HCT116 (cell line): ENCODE measurements at regions not wholly inside any gene's neighbourhood (a gene's known extent, or its start where the extent isn't known, plus 50 kb on each side); places are given as distances from the start of the nearest gene placed in this dataset.

Experiments used
- ATAC-seq: fragments of 200-7000 bp; cut with Tn5 transposase; 2 replicates; pipeline ENCODE4 v1.9.1; 2020; ENCODE audit warnings: mild to moderate bottlenecking, moderate library complexity
- BruUV-seq: library from RNA; stranded (reverse); fragments of 400-500 nt; replicated peaks from 2 replicates; lab custom pipeline; 2021; lab: Mats Ljungman, UMichigan
- CTCF ChIA-PET: fragments of 300-600 bp; sonication (Branson Sonifier 250); formaldehyde crosslinking; loops from one replicate; lab custom pipeline; 2021; ENCODE audit warnings: antibody characterized with exemption; lab: Charles Lee
- POLR2A ChIA-PET: fragments of 300-600, 350-600 bp; sonication (Branson Sonifier 250); formaldehyde crosslinking; loops from one replicate; lab custom pipeline; 2021; ENCODE audit warnings: antibody characterized with exemption; lab: Charles Lee
- RAD21 ChIA-PET, 2 experiments: fragments of 300-600 bp; sonication (Branson Sonifier 250); formaldehyde crosslinking; loops; one replicate each; lab custom pipeline; 2023; ENCODE audit warnings: low total read pairs in 2 of 2; ENCODE audit not compliant: uncharacterized antibody in 2 of 2, unreplicated experiment in 2 of 2, low non-redundant PET in 1 of 2; lab: Charles Lee
- DNase-seq: peaks from one replicate; pipeline ENCODE4 v3.0.0-alpha.2; 2010; ENCODE audit warnings: low read depth, low spot score
- H2AFZ ChIP-seq: fragments of 200-600 bp; shearing (Covaris generic), sonication (generic); 2 replicates; pipeline ENCODE4 v1.6.1; 2017; ENCODE audit warnings: low read depth, mixed run types, mixed read lengths, antibody characterized with exemption, low read length; ENCODE audit not compliant: poor library complexity, severe bottlenecking
- H3K27ac ChIP-seq: 2 replicates; pipeline ENCODE4 v1.5.1; 2012; ENCODE audit warnings: low read depth, low read length
- H3K27me3 ChIP-seq: fragments of 200-600 bp; sonication (generic); 2 replicates; pipeline ENCODE4 v1.6.1; 2016; ENCODE audit warnings: mixed run types, low read length, mixed read lengths; ENCODE audit not compliant: insufficient read depth
- H3K36me3 ChIP-seq, 2 experiments: fragments of 200-500 bp in 1 of 2; fragments of 200-600 bp in 1 of 2; sonication (Bioruptor generic) in 1 of 2; sonication (generic) in 1 of 2; 2 replicates each; pipeline versions ENCODE4 v1.5.1 to v1.6.1; 2014 to 2016; ENCODE audit warnings: low read length in 2 of 2, inconsistent platforms in 1 of 2, mixed read lengths in 1 of 2, mixed run types in 1 of 2; ENCODE audit not compliant: insufficient read depth in 2 of 2, control insufficient read depth in 1 of 2
- H3K4me1 ChIP-seq, 2 experiments: fragments of 200-600 bp in 1 of 2; sonication (generic) in 1 of 2; 2 replicates each; pipeline versions ENCODE4 v1.5.1 to v1.6.1; 2012 to 2017; ENCODE audit warnings: low read length in 2 of 2, inconsistent platforms in 1 of 2, mild to moderate bottlenecking in 1 of 2, mixed read lengths in 1 of 2, mixed run types in 1 of 2, moderate library complexity in 1 of 2; ENCODE audit not compliant: insufficient read depth in 2 of 2, control insufficient read depth in 1 of 2
- H3K4me2 ChIP-seq: fragments of 200-600 bp; sonication (generic); 2 replicates; pipeline ENCODE4 v1.6.1; 2017; ENCODE audit warnings: mixed run types, low read length, mixed read lengths
- H3K4me3 ChIP-seq, 2 experiments: fragments of 200-600 bp in 1 of 2; sonication (generic) in 1 of 2; replicated peaks in 1 of 2; 2 replicates each; pipeline ENCODE4 v1.5.1; 2011 to 2016; ENCODE audit warnings: low read length in 2 of 2, control low read depth in 1 of 2, low read depth in 1 of 2, mild to moderate bottlenecking in 1 of 2, mixed read lengths in 1 of 2, mixed run types in 1 of 2
- H3K79me2 ChIP-seq: fragments of 200-600 bp; sonication (generic); 2 replicates; pipeline ENCODE4 v1.6.1; 2017; ENCODE audit warnings: mild to moderate bottlenecking, mixed run types, low read length, moderate library complexity, mixed read lengths; ENCODE audit not compliant: insufficient read depth
- H3K9ac ChIP-seq: fragments of 200-600 bp; sonication (generic); 2 replicates; pipeline ENCODE4 v1.6.1; 2016; ENCODE audit warnings: low read length, mixed read lengths
- H3K9me2 ChIP-seq: fragments of 200-600 bp; sonication (generic), shearing (Covaris generic); 2 replicates; pipeline ENCODE4 v1.6.1; 2017; ENCODE audit warnings: mixed run types, mild to moderate bottlenecking, moderate library complexity; ENCODE audit not compliant: insufficient read depth
- H3K9me3 ChIP-seq, 2 experiments: fragments of 200-500 bp in 1 of 2; fragments of 200-600 bp in 1 of 2; sonication (Bioruptor generic) in 1 of 2; sonication (generic) in 1 of 2; 2 replicates each; pipeline ENCODE4 v1.6.1; 2014 to 2017; ENCODE audit warnings: low read length in 2 of 2, mixed read lengths in 2 of 2, inconsistent platforms in 1 of 2, low read depth in 1 of 2, mild to moderate bottlenecking in 1 of 2, mixed run types in 1 of 2, moderate library complexity in 1 of 2; ENCODE audit not compliant: control insufficient read depth in 1 of 2, insufficient read depth in 1 of 2
- H4K20me1 ChIP-seq: fragments of 200-600 bp; sonication (generic), shearing (Covaris generic); 2 replicates; pipeline ENCODE4 v1.6.1; 2017; ENCODE audit warnings: mixed run types, mild to moderate bottlenecking, moderate library complexity; ENCODE audit not compliant: insufficient read depth
- CBX3 ChIP-seq: IDR thresholded peaks from 2 replicates; pipeline ENCODE4 v1.6.1; 2012; ENCODE audit warnings: low read depth
- EGR1 ChIP-seq: IDR thresholded peaks from 2 replicates; pipeline ENCODE4 v1.6.1; 2012; ENCODE audit warnings: low read depth
- ELF1 ChIP-seq: IDR thresholded peaks from 2 replicates; pipeline ENCODE4 v1.6.1; 2012; ENCODE audit warnings: low read depth, borderline replicate concordance
- EZH2 ChIP-seq: fragments of 200-600 bp; sonication (generic); IDR thresholded peaks from 2 replicates; pipeline ENCODE4 v1.6.1; 2017; ENCODE audit warnings: antibody characterized with exemption, mixed run types
- EZH2phosphoT487 ChIP-seq: fragments of 200-600 bp; IDR thresholded peaks from 2 replicates; pipeline ENCODE4 v1.6.1; 2018; ENCODE audit warnings: antibody characterized with exemption, borderline replicate concordance
- FOSL1 ChIP-seq: IDR thresholded peaks from 2 replicates; pipeline ENCODE4 v1.6.1; 2012; ENCODE audit warnings: low read depth
- JUND ChIP-seq: IDR thresholded peaks from 2 replicates; pipeline ENCODE4 v1.6.1; 2012
- POLR2A ChIP-seq: IDR thresholded peaks from 2 replicates; pipeline ENCODE4 v1.7.0; 2011; ENCODE audit warnings: borderline replicate concordance; ENCODE audit not compliant: insufficient read depth, insufficient read length; ENCODE audit errors: extremely low read depth
- POLR2AphosphoS5 ChIP-seq: IDR thresholded peaks from 2 replicates; pipeline ENCODE4 v1.6.1; 2011; ENCODE audit warnings: mild to moderate bottlenecking, low read depth, low read length, moderate library complexity
- RAD21 ChIP-seq: IDR thresholded peaks from 2 replicates; pipeline ENCODE4 v1.6.1; 2012; ENCODE audit warnings: low read depth, mild to moderate bottlenecking
- SIN3A ChIP-seq: IDR thresholded peaks from 2 replicates; pipeline ENCODE4 v1.6.1; 2012; ENCODE audit warnings: low read depth
- SP1 ChIP-seq: IDR thresholded peaks from 2 replicates; pipeline ENCODE4 v1.6.1; 2012; ENCODE audit warnings: low read depth
- SRF ChIP-seq: IDR thresholded peaks from 2 replicates; pipeline ENCODE4 v1.6.1; 2012; ENCODE audit warnings: low read depth
- YY1 ChIP-seq: IDR thresholded peaks from 2 replicates; pipeline ENCODE4 v1.6.1; 2011; ENCODE audit warnings: low read length, low read depth, moderate library complexity, mild to moderate bottlenecking; ENCODE audit not compliant: insufficient replicate concordance; ENCODE audit errors: extremely low read depth
- ZNF274 ChIP-seq: fragments of 200-500 bp; sonication (Bioruptor generic); IDR thresholded peaks from 2 replicates; pipeline ENCODE4 v1.6.1; 2014; ENCODE audit warnings: mild to moderate bottlenecking, low read depth, low read length, inconsistent platforms
- intact Hi-C: fragments of 100-400 bp; cut with micrococcal nuclease; formaldehyde crosslinking; loops from 2 replicates; pipeline ENCODE4 v1.10.0; 2022
- TF ChIP-seq, protein P1 (sequence below): IDR thresholded peaks from 2 replicates; pipeline ENCODE4 v1.6.1; 2011; ENCODE audit warnings: mild to moderate bottlenecking, low read length, moderate library complexity; ENCODE audit not compliant: insufficient replicate concordance; ENCODE audit errors: extremely low read depth
- TF ChIP-seq, protein P2 (sequence below), 3 experiments: fragments of 200-600 bp in 1 of 3; sonication (generic) in 1 of 3; IDR thresholded peaks in 2 of 3; conservative IDR thresholded peaks in 1 of 3; 2 replicates each; pipeline ENCODE4 v1.5.1; 2012 to 2017; ENCODE audit warnings: low read depth in 2 of 3, low read length in 2 of 3, antibody characterized with exemption in 1 of 3, borderline replicate concordance in 1 of 3, control low read depth in 1 of 3, mild to moderate bottlenecking in 1 of 3, mixed read lengths in 1 of 3, mixed run types in 1 of 3, moderate library complexity in 1 of 3; ENCODE audit not compliant: insufficient read depth in 1 of 3
- TF ChIP-seq, protein P3 (sequence below): IDR thresholded peaks from 2 replicates; pipeline ENCODE4 v1.6.1; 2012; ENCODE audit warnings: low read depth
- TF ChIP-seq, protein P4 (sequence below): IDR thresholded peaks from 2 replicates; pipeline ENCODE4 v1.6.1; 2012

DNA sequence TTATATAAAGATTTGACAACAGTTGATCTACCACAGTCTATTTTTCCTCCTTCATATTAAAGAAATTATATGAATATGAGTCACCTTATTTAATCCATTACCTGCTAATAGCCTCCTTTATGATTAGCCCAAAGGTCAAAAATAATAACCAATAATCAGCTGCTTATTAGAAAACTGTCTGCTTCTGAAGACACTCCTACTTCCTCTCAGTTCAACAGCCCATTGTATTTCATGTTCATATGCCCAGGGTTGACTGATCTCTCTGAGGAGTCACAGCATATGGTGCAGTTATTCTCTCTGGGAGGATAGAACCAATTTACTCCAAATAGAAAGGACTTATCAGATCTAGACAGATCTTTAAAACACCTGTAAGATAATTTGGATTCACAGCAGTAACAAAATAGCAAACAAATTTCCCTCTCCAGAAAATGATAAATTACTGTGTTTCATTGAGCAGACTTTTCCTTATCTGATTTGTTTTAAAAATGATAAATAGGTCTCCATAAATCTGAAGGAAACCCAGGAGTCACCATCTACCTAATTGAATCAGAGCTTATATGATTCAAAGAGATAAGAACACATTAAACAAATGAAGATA, 180.4 kb upstream of the ITGA1 start:
- no peaks in the 10 kb centered on the region for H3K9me3 ChIP-seq
- no peaks in the 10 kb centered on the region for H3K27me3 ChIP-seq
- no peak overlapping the region for H3K9ac ChIP-seq
- CTCF ChIA-PET, result no interaction called here
- no peaks in the 10 kb centered on the region for H4K20me1 ChIP-seq
- H3K4me1 ChIP-seq, result no peaks in the 10 kb centered on the region
- intact Hi-C loops, result no loop called here
- no peak overlapping the region for H3K4me3 ChIP-seq
- RAD21 ChIA-PET, result no interaction called here
- no peaks in the 10 kb centered on the region for H3K79me2 ChIP-seq
- H3K36me3 ChIP-seq, result no peaks in the 10 kb centered on the region
- no TSS peak for BruUV-seq
- no peaks in the 10 kb centered on the region for H3K9me2 ChIP-seq
- POLR2A ChIA-PET, result no interaction called here
- ATAC-seq (no peak), DNase-seq (no peak)
- no peak overlapping the region for H3K4me2 ChIP-seq
- no peak overlapping the region for H2AFZ ChIP-seq
- no peak for TF ChIP-seq ELF1
- TF ChIP-seq, protein P1, sequence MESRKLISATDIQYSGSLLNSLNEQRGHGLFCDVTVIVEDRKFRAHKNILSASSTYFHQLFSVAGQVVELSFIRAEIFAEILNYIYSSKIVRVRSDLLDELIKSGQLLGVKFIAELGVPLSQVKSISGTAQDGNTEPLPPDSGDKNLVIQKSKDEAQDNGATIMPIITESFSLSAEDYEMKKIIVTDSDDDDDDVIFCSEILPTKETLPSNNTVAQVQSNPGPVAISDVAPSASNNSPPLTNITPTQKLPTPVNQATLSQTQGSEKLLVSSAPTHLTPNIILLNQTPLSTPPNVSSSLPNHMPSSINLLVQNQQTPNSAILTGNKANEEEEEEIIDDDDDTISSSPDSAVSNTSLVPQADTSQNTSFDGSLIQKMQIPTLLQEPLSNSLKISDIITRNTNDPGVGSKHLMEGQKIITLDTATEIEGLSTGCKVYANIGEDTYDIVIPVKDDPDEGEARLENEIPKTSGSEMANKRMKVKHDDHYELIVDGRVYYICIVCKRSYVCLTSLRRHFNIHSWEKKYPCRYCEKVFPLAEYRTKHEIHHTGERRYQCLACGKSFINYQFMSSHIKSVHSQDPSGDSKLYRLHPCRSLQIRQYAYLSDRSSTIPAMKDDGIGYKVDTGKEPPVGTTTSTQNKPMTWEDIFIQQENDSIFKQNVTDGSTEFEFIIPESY, result no peak
- no peak for TF ChIP-seq EZH2phosphoT487
- TF ChIP-seq, protein P2, sequence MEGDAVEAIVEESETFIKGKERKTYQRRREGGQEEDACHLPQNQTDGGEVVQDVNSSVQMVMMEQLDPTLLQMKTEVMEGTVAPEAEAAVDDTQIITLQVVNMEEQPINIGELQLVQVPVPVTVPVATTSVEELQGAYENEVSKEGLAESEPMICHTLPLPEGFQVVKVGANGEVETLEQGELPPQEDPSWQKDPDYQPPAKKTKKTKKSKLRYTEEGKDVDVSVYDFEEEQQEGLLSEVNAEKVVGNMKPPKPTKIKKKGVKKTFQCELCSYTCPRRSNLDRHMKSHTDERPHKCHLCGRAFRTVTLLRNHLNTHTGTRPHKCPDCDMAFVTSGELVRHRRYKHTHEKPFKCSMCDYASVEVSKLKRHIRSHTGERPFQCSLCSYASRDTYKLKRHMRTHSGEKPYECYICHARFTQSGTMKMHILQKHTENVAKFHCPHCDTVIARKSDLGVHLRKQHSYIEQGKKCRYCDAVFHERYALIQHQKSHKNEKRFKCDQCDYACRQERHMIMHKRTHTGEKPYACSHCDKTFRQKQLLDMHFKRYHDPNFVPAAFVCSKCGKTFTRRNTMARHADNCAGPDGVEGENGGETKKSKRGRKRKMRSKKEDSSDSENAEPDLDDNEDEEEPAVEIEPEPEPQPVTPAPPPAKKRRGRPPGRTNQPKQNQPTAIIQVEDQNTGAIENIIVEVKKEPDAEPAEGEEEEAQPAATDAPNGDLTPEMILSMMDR (IDR thresholded peaks at IDR 0.05 in 2 of 3, conservative IDR thresholded peaks at IDR 0.05 in 1 of 3; ENCODE audit: borderline replicate concordance in 1 of 3, insufficient read depth in 1 of 3, low read depth in 2 of 3, low read length in 2 of 3), result no peak
- TF ChIP-seq RAD21, result no peak
- TF ChIP-seq SIN3A, result no peak
- no peak for TF ChIP-seq EZH2
- no peak for TF ChIP-seq POLR2AphosphoS5
- TF ChIP-seq, protein P3, sequence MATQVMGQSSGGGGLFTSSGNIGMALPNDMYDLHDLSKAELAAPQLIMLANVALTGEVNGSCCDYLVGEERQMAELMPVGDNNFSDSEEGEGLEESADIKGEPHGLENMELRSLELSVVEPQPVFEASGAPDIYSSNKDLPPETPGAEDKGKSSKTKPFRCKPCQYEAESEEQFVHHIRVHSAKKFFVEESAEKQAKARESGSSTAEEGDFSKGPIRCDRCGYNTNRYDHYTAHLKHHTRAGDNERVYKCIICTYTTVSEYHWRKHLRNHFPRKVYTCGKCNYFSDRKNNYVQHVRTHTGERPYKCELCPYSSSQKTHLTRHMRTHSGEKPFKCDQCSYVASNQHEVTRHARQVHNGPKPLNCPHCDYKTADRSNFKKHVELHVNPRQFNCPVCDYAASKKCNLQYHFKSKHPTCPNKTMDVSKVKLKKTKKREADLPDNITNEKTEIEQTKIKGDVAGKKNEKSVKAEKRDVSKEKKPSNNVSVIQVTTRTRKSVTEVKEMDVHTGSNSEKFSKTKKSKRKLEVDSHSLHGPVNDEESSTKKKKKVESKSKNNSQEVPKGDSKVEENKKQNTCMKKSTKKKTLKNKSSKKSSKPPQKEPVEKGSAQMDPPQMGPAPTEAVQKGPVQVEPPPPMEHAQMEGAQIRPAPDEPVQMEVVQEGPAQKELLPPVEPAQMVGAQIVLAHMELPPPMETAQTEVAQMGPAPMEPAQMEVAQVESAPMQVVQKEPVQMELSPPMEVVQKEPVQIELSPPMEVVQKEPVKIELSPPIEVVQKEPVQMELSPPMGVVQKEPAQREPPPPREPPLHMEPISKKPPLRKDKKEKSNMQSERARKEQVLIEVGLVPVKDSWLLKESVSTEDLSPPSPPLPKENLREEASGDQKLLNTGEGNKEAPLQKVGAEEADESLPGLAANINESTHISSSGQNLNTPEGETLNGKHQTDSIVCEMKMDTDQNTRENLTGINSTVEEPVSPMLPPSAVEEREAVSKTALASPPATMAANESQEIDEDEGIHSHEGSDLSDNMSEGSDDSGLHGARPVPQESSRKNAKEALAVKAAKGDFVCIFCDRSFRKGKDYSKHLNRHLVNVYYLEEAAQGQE, result no peak
- TF ChIP-seq SRF, result no peak
- no peak for TF ChIP-seq ZNF274
- no peak for TF ChIP-seq YY1
- no peak for TF ChIP-seq SP1
- TF ChIP-seq POLR2A, result no peak
- no peak for TF ChIP-seq EGR1
- TF ChIP-seq, protein P4, sequence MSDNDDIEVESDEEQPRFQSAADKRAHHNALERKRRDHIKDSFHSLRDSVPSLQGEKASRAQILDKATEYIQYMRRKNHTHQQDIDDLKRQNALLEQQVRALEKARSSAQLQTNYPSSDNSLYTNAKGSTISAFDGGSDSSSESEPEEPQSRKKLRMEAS, result no peak
- TF ChIP-seq JUND, result no peak
- TF ChIP-seq FOSL1, result no peak
- no peak for TF ChIP-seq CBX3
- H3K27ac ChIP-seq, result no peak overlapping the region
